ENCODE measurements at regions not wholly inside any gene's neighbourhood (a gene's known extent, or its start where the extent isn't known, plus 50 kb on each side); places are given as distances from the start of the nearest gene placed in this dataset.

DNA sequence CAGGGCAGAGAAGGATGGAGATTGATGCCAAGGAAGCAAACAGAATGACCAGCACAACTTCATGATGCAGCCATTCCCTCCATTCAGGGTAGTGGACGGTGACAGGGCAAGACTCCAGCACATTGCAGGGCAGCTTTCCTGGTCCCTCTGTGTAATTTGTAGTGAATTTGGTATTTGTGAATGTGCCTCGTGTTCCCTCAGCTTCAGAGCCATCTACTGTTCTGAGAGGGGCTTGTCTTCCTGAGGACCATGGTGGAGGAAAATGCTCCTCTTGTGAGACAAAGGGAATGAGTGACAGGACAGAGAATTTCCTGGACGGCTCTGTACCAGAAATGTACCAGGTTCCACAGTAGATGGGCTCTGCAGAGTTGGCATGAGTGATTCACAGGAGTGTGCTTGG, 132.1 kb downstream of the ADRA2A start:
- TF ChIP-seq, protein P1, sequence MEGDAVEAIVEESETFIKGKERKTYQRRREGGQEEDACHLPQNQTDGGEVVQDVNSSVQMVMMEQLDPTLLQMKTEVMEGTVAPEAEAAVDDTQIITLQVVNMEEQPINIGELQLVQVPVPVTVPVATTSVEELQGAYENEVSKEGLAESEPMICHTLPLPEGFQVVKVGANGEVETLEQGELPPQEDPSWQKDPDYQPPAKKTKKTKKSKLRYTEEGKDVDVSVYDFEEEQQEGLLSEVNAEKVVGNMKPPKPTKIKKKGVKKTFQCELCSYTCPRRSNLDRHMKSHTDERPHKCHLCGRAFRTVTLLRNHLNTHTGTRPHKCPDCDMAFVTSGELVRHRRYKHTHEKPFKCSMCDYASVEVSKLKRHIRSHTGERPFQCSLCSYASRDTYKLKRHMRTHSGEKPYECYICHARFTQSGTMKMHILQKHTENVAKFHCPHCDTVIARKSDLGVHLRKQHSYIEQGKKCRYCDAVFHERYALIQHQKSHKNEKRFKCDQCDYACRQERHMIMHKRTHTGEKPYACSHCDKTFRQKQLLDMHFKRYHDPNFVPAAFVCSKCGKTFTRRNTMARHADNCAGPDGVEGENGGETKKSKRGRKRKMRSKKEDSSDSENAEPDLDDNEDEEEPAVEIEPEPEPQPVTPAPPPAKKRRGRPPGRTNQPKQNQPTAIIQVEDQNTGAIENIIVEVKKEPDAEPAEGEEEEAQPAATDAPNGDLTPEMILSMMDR (IDR thresholded peaks at IDR 0.05), result no peak
- TF ChIP-seq ZSCAN20 (CRISPR knock-in tag; IDR thresholded peaks at IDR 0.05), result no peak
- no peak for TF ChIP-seq RAD21 (conservative IDR thresholded peaks at IDR 0.05 in 1 of 2, IDR thresholded peaks at IDR 0.05 in 1 of 2)
- no peak for TF ChIP-seq HDAC2 (IDR thresholded peaks at IDR 0.05)
- TF ChIP-seq, protein P2, sequence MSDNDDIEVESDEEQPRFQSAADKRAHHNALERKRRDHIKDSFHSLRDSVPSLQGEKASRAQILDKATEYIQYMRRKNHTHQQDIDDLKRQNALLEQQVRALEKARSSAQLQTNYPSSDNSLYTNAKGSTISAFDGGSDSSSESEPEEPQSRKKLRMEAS (IDR thresholded peaks at IDR 0.05), result no peak
- TF ChIP-seq SMC3 (IDR thresholded peaks at IDR 0.05), result no peak
- no peak for TF ChIP-seq CHD2 (IDR thresholded peaks at IDR 0.05; ENCODE audit: low read length, partially characterized antibody)
- TF ChIP-seq MAFK (IDR thresholded peaks at IDR 0.05; ENCODE audit: partially characterized antibody), result no peak
- TF ChIP-seq, protein P3, sequence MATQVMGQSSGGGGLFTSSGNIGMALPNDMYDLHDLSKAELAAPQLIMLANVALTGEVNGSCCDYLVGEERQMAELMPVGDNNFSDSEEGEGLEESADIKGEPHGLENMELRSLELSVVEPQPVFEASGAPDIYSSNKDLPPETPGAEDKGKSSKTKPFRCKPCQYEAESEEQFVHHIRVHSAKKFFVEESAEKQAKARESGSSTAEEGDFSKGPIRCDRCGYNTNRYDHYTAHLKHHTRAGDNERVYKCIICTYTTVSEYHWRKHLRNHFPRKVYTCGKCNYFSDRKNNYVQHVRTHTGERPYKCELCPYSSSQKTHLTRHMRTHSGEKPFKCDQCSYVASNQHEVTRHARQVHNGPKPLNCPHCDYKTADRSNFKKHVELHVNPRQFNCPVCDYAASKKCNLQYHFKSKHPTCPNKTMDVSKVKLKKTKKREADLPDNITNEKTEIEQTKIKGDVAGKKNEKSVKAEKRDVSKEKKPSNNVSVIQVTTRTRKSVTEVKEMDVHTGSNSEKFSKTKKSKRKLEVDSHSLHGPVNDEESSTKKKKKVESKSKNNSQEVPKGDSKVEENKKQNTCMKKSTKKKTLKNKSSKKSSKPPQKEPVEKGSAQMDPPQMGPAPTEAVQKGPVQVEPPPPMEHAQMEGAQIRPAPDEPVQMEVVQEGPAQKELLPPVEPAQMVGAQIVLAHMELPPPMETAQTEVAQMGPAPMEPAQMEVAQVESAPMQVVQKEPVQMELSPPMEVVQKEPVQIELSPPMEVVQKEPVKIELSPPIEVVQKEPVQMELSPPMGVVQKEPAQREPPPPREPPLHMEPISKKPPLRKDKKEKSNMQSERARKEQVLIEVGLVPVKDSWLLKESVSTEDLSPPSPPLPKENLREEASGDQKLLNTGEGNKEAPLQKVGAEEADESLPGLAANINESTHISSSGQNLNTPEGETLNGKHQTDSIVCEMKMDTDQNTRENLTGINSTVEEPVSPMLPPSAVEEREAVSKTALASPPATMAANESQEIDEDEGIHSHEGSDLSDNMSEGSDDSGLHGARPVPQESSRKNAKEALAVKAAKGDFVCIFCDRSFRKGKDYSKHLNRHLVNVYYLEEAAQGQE (IDR thresholded peaks at IDR 0.05), result no peak
